Esophagus squamous epithelium (tissue), 4 donors: ENCODE measurements at regions not wholly inside any gene's neighbourhood (a gene's known extent, or its start where the extent isn't known, plus 50 kb on each side); places are given as distances from the start of the nearest gene placed in this dataset.

Experiments
- POLR2A ChIP-seq, 4 donors: fragments of 450-650 bp; IDR thresholded peaks; one replicate each; pipeline ENCODE4 v1.6.1; 2017; ENCODE audit warnings: antibody characterized with exemption in 4 of 4, mild to moderate bottlenecking in 4 of 4, moderate library complexity in 3 of 4
- TF ChIP-seq, protein P1 (sequence below), 6 experiments: fragments of 450-650 bp in 4 of 6; fragments of 200-600 bp in 2 of 6; sonication (generic) in 2 of 6; IDR thresholded peaks; one replicate each; pipeline ENCODE4 v1.5.1; 2016 to 2019; ENCODE audit warnings: antibody characterized with exemption in 6 of 6, mild to moderate bottlenecking in 4 of 6, moderate library complexity in 4 of 6

DNA sequence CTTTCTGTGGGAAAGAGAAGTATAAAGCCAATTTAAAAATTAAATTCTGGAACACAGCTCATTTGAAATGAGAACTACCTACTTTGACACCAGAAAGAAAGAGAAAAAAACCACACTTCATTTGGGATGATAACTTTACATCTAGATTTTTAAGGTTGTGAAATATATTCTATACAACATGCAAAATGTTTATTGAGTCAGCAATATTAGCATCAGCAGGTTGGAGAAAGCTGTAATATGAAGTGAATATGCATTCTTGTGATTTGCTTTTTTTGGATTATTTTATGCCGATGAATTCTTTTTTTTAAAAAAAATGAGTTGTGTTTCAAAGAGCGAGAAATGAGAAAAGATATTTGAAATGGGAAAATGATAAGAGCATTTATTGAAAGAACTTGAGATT is 307.0 kb upstream of the DPPA4 start:
- TF ChIP-seq, protein P1, sequence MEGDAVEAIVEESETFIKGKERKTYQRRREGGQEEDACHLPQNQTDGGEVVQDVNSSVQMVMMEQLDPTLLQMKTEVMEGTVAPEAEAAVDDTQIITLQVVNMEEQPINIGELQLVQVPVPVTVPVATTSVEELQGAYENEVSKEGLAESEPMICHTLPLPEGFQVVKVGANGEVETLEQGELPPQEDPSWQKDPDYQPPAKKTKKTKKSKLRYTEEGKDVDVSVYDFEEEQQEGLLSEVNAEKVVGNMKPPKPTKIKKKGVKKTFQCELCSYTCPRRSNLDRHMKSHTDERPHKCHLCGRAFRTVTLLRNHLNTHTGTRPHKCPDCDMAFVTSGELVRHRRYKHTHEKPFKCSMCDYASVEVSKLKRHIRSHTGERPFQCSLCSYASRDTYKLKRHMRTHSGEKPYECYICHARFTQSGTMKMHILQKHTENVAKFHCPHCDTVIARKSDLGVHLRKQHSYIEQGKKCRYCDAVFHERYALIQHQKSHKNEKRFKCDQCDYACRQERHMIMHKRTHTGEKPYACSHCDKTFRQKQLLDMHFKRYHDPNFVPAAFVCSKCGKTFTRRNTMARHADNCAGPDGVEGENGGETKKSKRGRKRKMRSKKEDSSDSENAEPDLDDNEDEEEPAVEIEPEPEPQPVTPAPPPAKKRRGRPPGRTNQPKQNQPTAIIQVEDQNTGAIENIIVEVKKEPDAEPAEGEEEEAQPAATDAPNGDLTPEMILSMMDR (IDR thresholded peaks at IDR 0.05), result no peak
- TF ChIP-seq POLR2A (IDR thresholded peaks at IDR 0.05), result no peak
